SU-DHL-6 (cell line): ENCODE measurements at regions not wholly inside any gene's neighbourhood (a gene's known extent, or its start where the extent isn't known, plus 50 kb on each side); places are given as distances from the start of the nearest gene placed in this dataset.

Experiments
- EZH2phosphoT487 ChIP-seq: fragments of 200-600 bp; sonication (generic), shearing (Covaris generic); conservative IDR thresholded peaks from 2 replicates; pipeline ENCODE4 v1.6.1; 2018; ENCODE audit warnings: mild to moderate bottlenecking, antibody characterized with exemption, low read length, moderate library complexity, mixed read lengths
- TF ChIP-seq, protein P1 (sequence below): fragments of 200-600 bp; sonication (generic); IDR thresholded peaks from one replicate; pipeline ENCODE4 v1.5.1; 2017; ENCODE audit warnings: antibody characterized with exemption, mild to moderate bottlenecking, low read length, moderate library complexity; ENCODE audit not compliant: insufficient read depth, poor library complexity, severe bottlenecking

DNA sequence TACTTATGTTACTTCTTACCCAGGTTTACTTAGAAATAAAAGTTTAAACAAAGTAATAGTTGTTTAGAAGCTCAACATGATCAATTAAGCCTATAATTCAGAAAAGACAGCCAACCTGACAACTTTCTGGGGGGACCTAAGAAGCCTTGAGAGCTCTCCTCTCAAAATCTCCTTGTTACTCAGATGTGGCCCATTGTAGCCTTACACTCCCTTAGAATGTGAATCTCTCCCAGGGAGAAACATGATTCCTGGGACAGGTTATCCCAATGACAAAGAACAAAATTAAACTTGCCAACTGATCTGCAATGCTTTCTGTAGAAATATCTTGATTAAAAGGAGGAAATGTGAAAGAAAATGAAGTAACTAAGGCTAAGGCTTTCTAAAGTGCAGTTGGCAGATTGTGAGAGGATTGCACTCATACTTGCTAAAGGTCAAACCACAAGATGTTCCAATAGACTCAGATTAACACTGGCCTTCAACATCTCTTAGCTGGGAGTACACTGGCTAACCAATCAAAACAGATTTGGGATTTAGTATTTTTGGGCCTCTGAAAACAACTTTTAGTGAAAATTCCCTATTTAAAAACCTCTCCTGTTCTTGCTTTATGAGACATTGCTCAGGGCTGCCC, 72.3 kb upstream of the TMX1 start:
- TF ChIP-seq, protein P1, sequence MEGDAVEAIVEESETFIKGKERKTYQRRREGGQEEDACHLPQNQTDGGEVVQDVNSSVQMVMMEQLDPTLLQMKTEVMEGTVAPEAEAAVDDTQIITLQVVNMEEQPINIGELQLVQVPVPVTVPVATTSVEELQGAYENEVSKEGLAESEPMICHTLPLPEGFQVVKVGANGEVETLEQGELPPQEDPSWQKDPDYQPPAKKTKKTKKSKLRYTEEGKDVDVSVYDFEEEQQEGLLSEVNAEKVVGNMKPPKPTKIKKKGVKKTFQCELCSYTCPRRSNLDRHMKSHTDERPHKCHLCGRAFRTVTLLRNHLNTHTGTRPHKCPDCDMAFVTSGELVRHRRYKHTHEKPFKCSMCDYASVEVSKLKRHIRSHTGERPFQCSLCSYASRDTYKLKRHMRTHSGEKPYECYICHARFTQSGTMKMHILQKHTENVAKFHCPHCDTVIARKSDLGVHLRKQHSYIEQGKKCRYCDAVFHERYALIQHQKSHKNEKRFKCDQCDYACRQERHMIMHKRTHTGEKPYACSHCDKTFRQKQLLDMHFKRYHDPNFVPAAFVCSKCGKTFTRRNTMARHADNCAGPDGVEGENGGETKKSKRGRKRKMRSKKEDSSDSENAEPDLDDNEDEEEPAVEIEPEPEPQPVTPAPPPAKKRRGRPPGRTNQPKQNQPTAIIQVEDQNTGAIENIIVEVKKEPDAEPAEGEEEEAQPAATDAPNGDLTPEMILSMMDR = no peak
- no peak for TF ChIP-seq EZH2phosphoT487
